Body of pancreas (tissue), 4 donors: ENCODE measurements at regions not wholly inside any gene's neighbourhood (a gene's known extent, or its start where the extent isn't known, plus 50 kb on each side); places are given as distances from the start of the nearest gene placed in this dataset.

Experiments
- POLR2A ChIP-seq, 3 donors: fragments of 450-650 bp; IDR thresholded peaks; one replicate each; pipeline ENCODE4 v1.6.1; 2016; ENCODE audit warnings: antibody characterized with exemption in 3 of 3, mild to moderate bottlenecking in 2 of 3
- TF ChIP-seq, protein P1 (sequence below), 7 experiments: fragments of 450-650 bp in 4 of 7; fragments of 200-600 bp in 3 of 7; sonication (generic) in 3 of 7; IDR thresholded peaks; one replicate each; pipeline ENCODE4 v1.5.1; 2016 to 2019; ENCODE audit warnings: antibody characterized with exemption in 7 of 7

DNA sequence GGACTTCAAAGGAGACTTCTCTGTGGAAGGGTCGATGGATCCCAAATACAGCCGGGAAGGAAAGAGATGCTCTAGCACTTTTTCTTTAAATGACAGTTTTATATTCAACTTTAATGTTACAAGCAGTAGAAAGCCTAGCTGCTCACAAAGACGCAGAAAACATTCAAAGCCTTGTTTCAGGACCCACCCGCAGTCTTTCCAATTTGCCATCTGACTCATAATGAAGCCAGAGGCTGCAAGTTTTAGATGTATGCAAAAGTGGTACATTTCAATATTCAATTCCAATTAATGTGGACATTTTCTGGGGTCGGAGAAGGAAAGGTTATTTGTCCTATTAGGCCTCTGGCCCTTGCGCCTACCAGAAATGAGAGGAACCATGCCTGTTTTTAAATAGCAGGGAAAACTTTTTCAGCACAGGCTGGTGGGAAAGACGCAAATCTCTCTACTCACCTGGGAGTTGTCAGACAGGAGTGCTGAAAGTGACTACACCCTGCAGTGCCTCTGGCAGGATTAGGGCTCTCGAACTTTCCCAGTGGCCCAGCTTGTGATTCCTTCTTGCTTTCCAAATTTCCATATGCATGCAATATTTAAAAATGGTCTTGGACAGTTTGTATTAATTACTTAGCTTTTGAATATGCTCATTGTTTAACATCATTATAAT, 117.4 kb upstream of the MBNL1 start:
- TF ChIP-seq, protein P1, sequence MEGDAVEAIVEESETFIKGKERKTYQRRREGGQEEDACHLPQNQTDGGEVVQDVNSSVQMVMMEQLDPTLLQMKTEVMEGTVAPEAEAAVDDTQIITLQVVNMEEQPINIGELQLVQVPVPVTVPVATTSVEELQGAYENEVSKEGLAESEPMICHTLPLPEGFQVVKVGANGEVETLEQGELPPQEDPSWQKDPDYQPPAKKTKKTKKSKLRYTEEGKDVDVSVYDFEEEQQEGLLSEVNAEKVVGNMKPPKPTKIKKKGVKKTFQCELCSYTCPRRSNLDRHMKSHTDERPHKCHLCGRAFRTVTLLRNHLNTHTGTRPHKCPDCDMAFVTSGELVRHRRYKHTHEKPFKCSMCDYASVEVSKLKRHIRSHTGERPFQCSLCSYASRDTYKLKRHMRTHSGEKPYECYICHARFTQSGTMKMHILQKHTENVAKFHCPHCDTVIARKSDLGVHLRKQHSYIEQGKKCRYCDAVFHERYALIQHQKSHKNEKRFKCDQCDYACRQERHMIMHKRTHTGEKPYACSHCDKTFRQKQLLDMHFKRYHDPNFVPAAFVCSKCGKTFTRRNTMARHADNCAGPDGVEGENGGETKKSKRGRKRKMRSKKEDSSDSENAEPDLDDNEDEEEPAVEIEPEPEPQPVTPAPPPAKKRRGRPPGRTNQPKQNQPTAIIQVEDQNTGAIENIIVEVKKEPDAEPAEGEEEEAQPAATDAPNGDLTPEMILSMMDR (IDR thresholded peaks at IDR 0.05), result no peak
- no peak for TF ChIP-seq POLR2A (IDR thresholded peaks at IDR 0.05)
